ENCODE measurements at regions not wholly inside any gene's neighbourhood (a gene's known extent, or its start where the extent isn't known, plus 50 kb on each side); places are given as distances from the start of the nearest gene placed in this dataset.

GRCh38 chr3:153961494-153961893 lies 159.7 kb upstream of the ARHGEF26 start:
- Histone ChIP-seq H3K27ac (no peak overlapping the region), H3K9me3 (ENCODE audit: low read depth) (no peaks in the 10 kb centered on the region), H3K27me3 (no peaks in the 10 kb centered on the region), H3K4me1 (ENCODE audit: low read depth) (no peaks in the 10 kb centered on the region), H3K4me3 (no peak overlapping the region), H3K36me3 (no peaks in the 10 kb centered on the region)
- TF ChIP-seq CTCF (IDR thresholded peaks at IDR 0.05; ENCODE audit: low read depth, low read length) = no peak
- DNase-seq (ENCODE audit: low read depth in 1 of 2, low spot score in 1 of 2) = peak in 1 of 2 donors; percentile 8

- no peaks in the 10 kb centered on the region for H3K4me1 ChIP-seq (ENCODE audit: low read depth)
- no peak for TF ChIP-seq CTCF (IDR thresholded peaks at IDR 0.05; ENCODE audit: low read depth, low read length)
- H3K27me3 ChIP-seq = no peaks in the 10 kb centered on the region
- no peaks in the 10 kb centered on the region for H3K36me3 ChIP-seq
- no peak overlapping the region for H3K4me3 ChIP-seq
- H3K27ac ChIP-seq = no peak overlapping the region
- no peak for DNase-seq (ENCODE audit: low read depth in 1 of 2, low spot score in 1 of 2)
- H3K9me3 ChIP-seq (ENCODE audit: low read depth) = no peaks in the 10 kb centered on the region
Measured at GRCh38 chr3:153963012-153963411, 158.2 kb upstream of the ARHGEF26 start.

- no peak for TF ChIP-seq CTCF (IDR thresholded peaks at IDR 0.05; ENCODE audit: low read depth, low read length)
- H3K4me3 ChIP-seq = no peak overlapping the region
- H3K27me3 ChIP-seq = no peaks in the 10 kb centered on the region
- no peak overlapping the region for H3K27ac ChIP-seq
- no peaks in the 10 kb centered on the region for H3K36me3 ChIP-seq
- DNase-seq (ENCODE audit: low read depth in 1 of 2, low spot score in 1 of 2) = no peak
- no peaks in the 10 kb centered on the region for H3K4me1 ChIP-seq (ENCODE audit: low read depth)
- no peaks in the 10 kb centered on the region for H3K9me3 ChIP-seq (ENCODE audit: low read depth)
Measured at GRCh38 chr3:153967260-153967659, 153.9 kb upstream of the ARHGEF26 start.

DNA sequence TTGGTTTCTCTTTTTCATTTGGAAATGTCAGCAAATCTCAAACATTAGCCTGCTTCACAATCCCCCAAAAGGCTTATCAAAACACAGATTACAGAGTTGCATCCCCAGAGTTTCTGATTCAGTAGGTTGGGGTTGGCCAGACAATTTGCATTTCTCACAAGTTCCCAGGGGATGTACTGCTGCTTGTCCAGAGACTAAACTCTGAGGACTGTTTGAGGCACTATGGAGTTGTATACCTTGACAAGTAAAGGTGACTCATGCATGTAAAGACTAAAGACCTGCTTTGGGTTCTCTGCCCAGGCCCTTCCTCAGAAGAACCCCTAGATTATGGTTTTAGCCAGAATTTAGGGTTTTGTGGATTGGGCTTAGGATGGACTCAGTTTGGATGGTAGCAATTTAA lies 151.1 kb upstream of the ARHGEF26 start:
- no peak for DNase-seq (ENCODE audit: low read depth in 1 of 2, low spot score in 1 of 2)
- no peak for TF ChIP-seq CTCF (IDR thresholded peaks at IDR 0.05; ENCODE audit: low read depth, low read length)
- Histone ChIP-seq H3K36me3 (no peaks in the 10 kb centered on the region), H3K4me3 (no peak overlapping the region), H3K27ac (no peak overlapping the region), H3K9me3 (ENCODE audit: low read depth) (no peaks in the 10 kb centered on the region), H3K27me3 (no peaks in the 10 kb centered on the region), H3K4me1 (ENCODE audit: low read depth) (no peaks in the 10 kb centered on the region)

DNA sequence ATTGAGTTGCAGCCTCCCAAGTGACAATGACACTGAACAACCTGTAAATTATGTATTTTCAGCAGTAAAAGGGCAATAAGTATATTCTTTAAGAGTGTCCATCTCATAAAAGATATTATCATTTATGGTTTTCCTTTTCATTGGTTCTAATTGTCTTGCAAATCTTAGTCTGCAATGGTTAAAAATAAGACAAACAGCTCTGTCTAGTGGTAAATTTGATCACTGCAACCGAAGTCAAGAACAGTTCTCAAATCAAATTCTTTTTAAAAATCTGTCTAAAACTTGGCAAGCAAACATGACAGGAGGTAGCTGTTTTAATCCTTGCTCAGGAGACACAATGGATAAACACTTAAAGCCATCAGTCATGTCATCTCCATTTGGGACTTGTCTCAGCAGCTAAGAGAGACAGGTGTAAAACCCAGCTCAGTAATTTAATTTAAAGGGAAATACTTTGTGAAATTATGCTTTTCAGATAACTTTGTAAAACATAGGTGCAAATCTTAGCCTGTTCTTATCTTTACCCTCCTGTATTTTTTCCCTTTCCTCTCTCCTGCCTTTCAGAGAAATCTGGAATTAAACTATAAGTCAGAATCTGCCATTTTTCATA lies 150.3 kb upstream of the ARHGEF26 start:
- Histone ChIP-seq H3K9me3 (ENCODE audit: low read depth) (no peaks in the 10 kb centered on the region), H3K4me3 (no peak overlapping the region), H3K27me3 (no peaks in the 10 kb centered on the region), H3K36me3 (no peaks in the 10 kb centered on the region), H3K4me1 (ENCODE audit: low read depth) (no peaks in the 10 kb centered on the region), H3K27ac (no peak overlapping the region)
- peak; percentile 66 for TF ChIP-seq CTCF (IDR thresholded peaks at IDR 0.05; ENCODE audit: low read depth, low read length)
- peak in 1 of 2 donors; percentile 55 for DNase-seq (ENCODE audit: low read depth in 1 of 2, low spot score in 1 of 2)

Measured in cardiac muscle cell (in vitro differentiated cells and primary cell).